GM19043 (cell line): ENCODE measurements at regions not wholly inside any gene's neighbourhood (a gene's known extent, or its start where the extent isn't known, plus 50 kb on each side); places are given as distances from the start of the nearest gene placed in this dataset.
"Not testable (repeated sequence)": the region's sequence is repeated elsewhere in the genome, so short reads cannot be mapped to it uniquely, and the experiment has no call there.

Experiments
- ATAC-seq: cut with Tn5 transposase; IDR thresholded peaks from one replicate; pipeline ENCODE4 v1.9.1; 2021; ENCODE audit warnings: low read depth; ENCODE audit not compliant: unreplicated experiment

GRCh38 chr14:51341338-51341737, 101.3 kb downstream of the TMX1 start:
- ATAC-seq = no peak

- ATAC-seq = no peak
These were observed 102.2 kb downstream of the TMX1 start for GRCh38 chr14:51342226-51342625.

GRCh38 chr14:51351997-51352396, 112.0 kb downstream of the TMX1 start:
- ATAC-seq = no peak

- ATAC-seq = no peak
These were observed 113.9 kb downstream of the TMX1 start for GRCh38 chr14:51353901-51354300.

- no peak for ATAC-seq
These were observed 114.8 kb downstream of the TMX1 start for GRCh38 chr14:51354846-51355245.

GRCh38 chr14:51356381-51356780, 116.3 kb downstream of the TMX1 start:
- no peak for ATAC-seq

GRCh38 chr14:51357250-51357649, 117.2 kb downstream of the TMX1 start:
- ATAC-seq = no peak

GRCh38 chr14:51360592-51360991, 120.5 kb downstream of the TMX1 start:
- ATAC-seq = no peak

GRCh38 chr14:51365241-51365965, 125.4 kb downstream of the TMX1 start:
- ATAC-seq = no peak

- ATAC-seq = not testable (repeated sequence)
These were observed 126.4 kb downstream of the TMX1 start for GRCh38 chr14:51366460-51366859.

- ATAC-seq = not testable (repeated sequence)
These were observed 127.0 kb downstream of the TMX1 start for GRCh38 chr14:51366866-51367599.

- no peak for ATAC-seq
These were observed 127.5 kb downstream of the TMX1 start for GRCh38 chr14:51367600-51367931.

- no peak for ATAC-seq
These were observed 128.7 kb downstream of the TMX1 start for GRCh38 chr14:51368721-51369163.

GRCh38 chr14:51369814-51370213, 129.8 kb downstream of the TMX1 start:
- no peak for ATAC-seq

GRCh38 chr14:51370758-51371386, 130.8 kb downstream of the TMX1 start:
- ATAC-seq = no peak

GRCh38 chr14:51377186-51377585, 137.1 kb downstream of the TMX1 start:
- ATAC-seq = not testable (repeated sequence)

GRCh38 chr14:51382506-51382905, 142.5 kb downstream of the TMX1 start:
- no peak for ATAC-seq

- no peak for ATAC-seq
These were observed 146.4 kb downstream of the TMX1 start for GRCh38 chr14:51386411-51386810.

- ATAC-seq = no peak
These were observed 147.1 kb downstream of the TMX1 start for GRCh38 chr14:51386983-51387735.

GRCh38 chr14:51392416-51392815, 152.4 kb downstream of the TMX1 start:
- ATAC-seq = no peak

GRCh38 chr14:51394384-51394783, 154.3 kb downstream of the TMX1 start:
- ATAC-seq = no peak
